Transverse colon (tissue), 4 donors: ENCODE measurements at regions not wholly inside any gene's neighbourhood (a gene's known extent, or its start where the extent isn't known, plus 50 kb on each side); places are given as distances from the start of the nearest gene placed in this dataset.

Source experiments
- DNase-seq: peaks from one replicate; pipeline ENCODE4 v3.0.0-alpha.2; 2019
- H3K27ac ChIP-seq, 4 donors: fragments of 200-600 bp; sonication (generic); 2 replicates each; pipeline ENCODE4 v1.5.1; 2016 to 2018; ENCODE audit warnings: inconsistent platforms in 4 of 4
- H3K27me3 ChIP-seq: fragments of 200-600 bp; sonication (generic); 2 replicates; pipeline ENCODE4 v1.5.1; 2017; ENCODE audit warnings: inconsistent platforms
- H3K36me3 ChIP-seq, 4 donors: fragments of 200-600 bp; sonication (generic); 2 replicates each; pipeline ENCODE4 v1.5.1; 2017 to 2019; ENCODE audit warnings: inconsistent platforms in 4 of 4
- H3K4me1 ChIP-seq, 4 donors: fragments of 200-600 bp; sonication (generic); 2 replicates each; pipeline ENCODE4 v1.5.1; 2017 to 2020; ENCODE audit warnings: inconsistent platforms in 4 of 4
- H3K4me3 ChIP-seq, 4 donors: fragments of 200-600 bp; sonication (generic); 1 replicate in 1 of 4; 2 replicates in 3 of 4; pipeline versions ENCODE4 v1.5.1 to v1.6.1; 2017 to 2019; ENCODE audit warnings: inconsistent platforms in 4 of 4
- H3K9me3 ChIP-seq, 2 donors: fragments of 200-600 bp; sonication (generic); 2 replicates each; pipeline ENCODE4 v1.5.1; 2017 to 2019; ENCODE audit warnings: inconsistent platforms in 2 of 2
- EP300 ChIP-seq: sonication (generic); formaldehyde crosslinking; IDR thresholded peaks from one replicate; pipeline ENCODE4 v1.6.1; 2017; ENCODE audit warnings: antibody characterized with exemption, low read depth
- POLR2A ChIP-seq: fragments of 450-650 bp; IDR thresholded peaks from one replicate; pipeline ENCODE4 v1.6.1; 2016; ENCODE audit warnings: antibody characterized with exemption, mild to moderate bottlenecking, moderate library complexity
- POLR2AphosphoS5 ChIP-seq, 3 donors: sonication (generic); formaldehyde crosslinking; IDR thresholded peaks; one replicate each; pipeline ENCODE4 v1.6.1; 2016; ENCODE audit warnings: antibody characterized with exemption in 3 of 3
- WGBS, 2 donors: methylation state at CpG; one replicate each; pipeline ENCODE4 v1.1.5; 2018; ENCODE audit warnings: low coverage in 1 of 2; 5-methylcytosine and 5-hydroxymethylcytosine counted together
- in situ Hi-C, 4 donors: fragments of 200-750 bp; cut with MboI; loops; one replicate each; pipeline versions ENCODE4 v1.15.0 to v1.15.1; 2017; ENCODE audit warnings: low sequenced_read_pairs in 3 of 4, low pct_ligation_motif_present in 1 of 4, low pct_unique_long_range_greater_than_20kb in 1 of 4
- intact Hi-C: fragments of 100-400 bp; cut with DNase I; formaldehyde crosslinking; loops from one replicate; pipeline ENCODE4 v1.15.1; 2023; ENCODE audit warnings: low total_unique reads
- TF ChIP-seq, protein P1 (sequence below), 5 experiments: fragments of 200-600 bp in 3 of 5; fragments of 450-650 bp in 2 of 5; sonication (generic) in 3 of 5; IDR thresholded peaks; 1 replicate in 2 of 5; 2 replicates in 3 of 5; pipeline ENCODE4 v1.5.1; 2016 to 2017; ENCODE audit warnings: antibody characterized with exemption in 5 of 5, inconsistent platforms in 3 of 5, mild to moderate bottlenecking in 2 of 5, moderate library complexity in 1 of 5

DNA sequence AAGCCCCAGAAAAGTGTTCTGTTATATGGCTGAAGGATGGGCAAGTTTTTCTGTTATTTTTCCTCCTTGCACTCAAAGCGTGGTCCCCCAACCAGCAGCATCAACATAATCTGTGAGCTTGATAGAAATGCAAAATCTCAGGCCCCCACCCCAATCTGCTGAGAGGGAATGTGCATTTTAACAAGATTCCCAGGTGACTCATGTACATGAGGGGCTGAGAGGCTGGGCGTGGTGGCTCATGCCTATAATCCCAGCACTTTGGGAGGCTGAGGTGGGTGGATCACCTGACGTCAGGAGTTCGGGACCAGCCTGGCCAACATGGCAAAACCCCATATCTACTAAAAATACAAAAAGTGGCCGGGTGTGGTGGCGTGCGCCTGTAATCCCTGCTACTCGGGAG, 326.8 kb upstream of the PODXL start:
- Histone ChIP-seq H3K27ac (no peak overlapping the region), H3K36me3 (no peaks in the 10 kb centered on the region), H3K9me3 (peaks cover 0 to 10% of the 10 kb centered on the region in 2 donors), H3K27me3 (no peaks in the 10 kb centered on the region), H3K4me1 (no peaks in the 10 kb centered on the region), H3K4me3 (no peak overlapping the region)
- intact Hi-C loops (no loop called here), in situ Hi-C loops (no loop called here)
- DNase-seq = no peak
- 82 to 95% methylated on average over 4 to 8 of the region's 8 CpGs for WGBS, 2 donors
- no peak for TF ChIP-seq POLR2A
- no peak for TF ChIP-seq EP300
- TF ChIP-seq, protein P1, sequence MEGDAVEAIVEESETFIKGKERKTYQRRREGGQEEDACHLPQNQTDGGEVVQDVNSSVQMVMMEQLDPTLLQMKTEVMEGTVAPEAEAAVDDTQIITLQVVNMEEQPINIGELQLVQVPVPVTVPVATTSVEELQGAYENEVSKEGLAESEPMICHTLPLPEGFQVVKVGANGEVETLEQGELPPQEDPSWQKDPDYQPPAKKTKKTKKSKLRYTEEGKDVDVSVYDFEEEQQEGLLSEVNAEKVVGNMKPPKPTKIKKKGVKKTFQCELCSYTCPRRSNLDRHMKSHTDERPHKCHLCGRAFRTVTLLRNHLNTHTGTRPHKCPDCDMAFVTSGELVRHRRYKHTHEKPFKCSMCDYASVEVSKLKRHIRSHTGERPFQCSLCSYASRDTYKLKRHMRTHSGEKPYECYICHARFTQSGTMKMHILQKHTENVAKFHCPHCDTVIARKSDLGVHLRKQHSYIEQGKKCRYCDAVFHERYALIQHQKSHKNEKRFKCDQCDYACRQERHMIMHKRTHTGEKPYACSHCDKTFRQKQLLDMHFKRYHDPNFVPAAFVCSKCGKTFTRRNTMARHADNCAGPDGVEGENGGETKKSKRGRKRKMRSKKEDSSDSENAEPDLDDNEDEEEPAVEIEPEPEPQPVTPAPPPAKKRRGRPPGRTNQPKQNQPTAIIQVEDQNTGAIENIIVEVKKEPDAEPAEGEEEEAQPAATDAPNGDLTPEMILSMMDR (IDR thresholded peaks at IDR 0.05) = no peak
- TF ChIP-seq POLR2AphosphoS5 (IDR thresholded peaks at IDR 0.05) = no peak

DNA sequence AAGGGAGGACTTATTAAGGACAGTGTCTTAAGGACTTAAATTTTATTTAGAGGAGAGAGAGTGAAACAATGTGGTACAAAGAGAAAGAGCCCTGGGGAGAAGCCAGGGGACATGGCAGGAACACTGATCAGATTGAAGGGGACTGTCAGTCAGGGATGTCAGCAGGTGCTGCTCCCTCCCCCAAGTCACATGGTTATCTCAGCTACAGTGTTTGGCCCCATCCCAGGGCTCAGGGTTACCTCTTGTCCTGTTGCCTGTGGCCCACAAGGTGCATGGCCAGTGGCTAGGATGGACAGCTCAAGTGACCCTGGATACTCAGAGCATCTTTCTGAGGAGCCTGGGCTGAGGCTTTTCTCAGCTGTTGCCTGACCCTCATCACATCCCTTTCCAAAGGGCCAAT, 325.9 kb upstream of the PODXL start:
- H3K4me1 ChIP-seq = no peaks in the 10 kb centered on the region
- no peaks in the 10 kb centered on the region for H3K27me3 ChIP-seq
- peaks cover 0 to 10% of the 10 kb centered on the region in 2 donors for H3K9me3 ChIP-seq
- H3K4me3 ChIP-seq = no peak overlapping the region
- H3K27ac ChIP-seq = no peak overlapping the region
- TF ChIP-seq POLR2A = no peak
- TF ChIP-seq EP300 = no peak
- TF ChIP-seq, protein P1 (IDR thresholded peaks at IDR 0.05) = no peak
- no peak for TF ChIP-seq POLR2AphosphoS5 (IDR thresholded peaks at IDR 0.05)
- DNase-seq = no peak
- in situ Hi-C loops = no loop called here
- intact Hi-C loops = no loop called here
- H3K36me3 ChIP-seq = no peaks in the 10 kb centered on the region

DNA sequence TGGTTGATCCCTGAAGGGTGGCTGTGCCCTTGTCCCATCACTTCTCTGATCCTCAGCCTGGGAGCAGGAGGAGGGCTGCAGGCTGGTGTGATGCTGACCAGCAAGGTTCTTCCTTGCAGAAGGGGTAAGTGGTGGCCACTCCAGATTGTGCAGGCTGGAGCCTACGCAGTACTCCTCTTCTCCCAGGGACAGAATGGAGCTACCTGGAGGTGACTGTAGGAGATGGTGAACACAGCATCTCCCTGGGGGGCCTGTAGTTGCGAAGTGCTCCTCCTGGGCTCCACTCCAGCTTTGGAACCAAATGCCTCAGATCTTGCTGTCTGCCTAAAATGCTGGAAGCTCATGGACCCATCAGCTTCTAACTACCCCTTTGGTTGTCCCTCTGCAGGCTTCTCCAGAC, 323.6 kb upstream of the PODXL start:
- intact Hi-C loops (no loop called here), in situ Hi-C loops (no loop called here)
- Histone ChIP-seq H3K4me1 (no peaks in the 10 kb centered on the region), H3K27ac (no peak overlapping the region), H3K9me3 (no peaks in the 10 kb centered on the region), H3K4me3 (no peak overlapping the region), H3K36me3 (no peaks in the 10 kb centered on the region), H3K27me3 (no peaks in the 10 kb centered on the region)
- DNase-seq = no peak
- WGBS, 2 donors = 90% methylated on average over 2 of the region's 2 CpGs; no CpG with 5 or more reads in 1 of the 2 donors
- no peak for TF ChIP-seq POLR2AphosphoS5 (IDR thresholded peaks at IDR 0.05)
- TF ChIP-seq, protein P1 (IDR thresholded peaks at IDR 0.05) = no peak
- no peak for TF ChIP-seq POLR2A
- TF ChIP-seq EP300 = no peak

DNA sequence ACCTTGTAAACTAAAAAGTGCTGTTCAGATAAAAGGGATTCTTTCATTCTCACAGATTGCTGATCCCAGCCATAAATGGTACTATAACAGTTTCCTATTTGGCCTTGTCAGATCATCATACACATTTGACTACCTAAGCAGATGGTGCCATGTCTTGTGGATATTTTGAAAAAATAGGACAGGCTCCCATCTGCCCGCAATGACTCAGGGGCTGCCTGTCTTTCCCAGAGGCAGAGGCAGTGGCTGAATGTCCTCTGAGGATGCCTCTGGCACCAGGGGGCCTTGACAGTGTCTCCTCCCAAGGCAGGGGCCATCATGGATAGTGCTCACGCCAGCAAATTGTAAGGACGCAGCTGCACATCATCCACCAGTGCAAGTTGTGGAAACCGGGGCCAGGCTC, 323.0 kb upstream of the PODXL start:
- Histone ChIP-seq H3K36me3 (no peaks in the 10 kb centered on the region), H3K27ac (no peak overlapping the region), H3K9me3 (no peaks in the 10 kb centered on the region), H3K4me1 (no peaks in the 10 kb centered on the region), H3K27me3 (no peaks in the 10 kb centered on the region), H3K4me3 (no peak overlapping the region)
- DNase-seq = no peak
- intact Hi-C loops = no loop called here
- WGBS, 2 donors = 87% methylated on average over 4 of the region's 4 CpGs; no CpG with 5 or more reads in 1 of the 2 donors
- in situ Hi-C loops = no loop called here
- TF ChIP-seq, protein P1 (IDR thresholded peaks at IDR 0.05) = no peak
- TF ChIP-seq POLR2A = no peak
- no peak for TF ChIP-seq POLR2AphosphoS5 (IDR thresholded peaks at IDR 0.05)
- no peak for TF ChIP-seq EP300
